ENCODE measurements at regions not wholly inside any gene's neighbourhood (a gene's known extent, or its start where the extent isn't known, plus 50 kb on each side); places are given as distances from the start of the nearest gene placed in this dataset.

- no peak for TF ChIP-seq CTCF (IDR thresholded peaks at IDR 0.05)
- TF ChIP-seq ZFX (IDR thresholded peaks at IDR 0.05; ENCODE audit: borderline replicate concordance) = no peak
- no peak overlapping the region for H3K27ac ChIP-seq
Measured at GRCh38 chr5:99617335-99617734, 688.5 kb upstream of the CHD1 start.

- TF ChIP-seq ZFX (IDR thresholded peaks at IDR 0.05; ENCODE audit: borderline replicate concordance) = no peak
- TF ChIP-seq CTCF (IDR thresholded peaks at IDR 0.05) = no peak
- H3K27ac ChIP-seq = no peak overlapping the region
Measured at GRCh38 chr5:99614888-99615287, 686.1 kb upstream of the CHD1 start.

- no peak for TF ChIP-seq ZFX (IDR thresholded peaks at IDR 0.05; ENCODE audit: borderline replicate concordance)
- no peak for TF ChIP-seq CTCF (IDR thresholded peaks at IDR 0.05)
- H3K27ac ChIP-seq = no peak overlapping the region
Measured at GRCh38 chr5:99607124-99607523, 678.3 kb upstream of the CHD1 start.

- TF ChIP-seq ZFX (IDR thresholded peaks at IDR 0.05; ENCODE audit: borderline replicate concordance) (no peak), CTCF (IDR thresholded peaks at IDR 0.05) (no peak)
- H3K27ac ChIP-seq = no peak overlapping the region
Measured at GRCh38 chr5:99605904-99606303, 677.1 kb upstream of the CHD1 start.

GRCh38 chr5:99600952-99601351 lies 672.1 kb upstream of the CHD1 start:
- no peak overlapping the region for H3K27ac ChIP-seq
- TF ChIP-seq ZFX (IDR thresholded peaks at IDR 0.05; ENCODE audit: borderline replicate concordance) (no peak), CTCF (IDR thresholded peaks at IDR 0.05) (no peak)

- no peak overlapping the region for H3K27ac ChIP-seq
- no peak for TF ChIP-seq ZFX (IDR thresholded peaks at IDR 0.05; ENCODE audit: borderline replicate concordance)
- TF ChIP-seq CTCF (IDR thresholded peaks at IDR 0.05) = no peak
Measured at GRCh38 chr5:99590806-99591205, 662.0 kb upstream of the CHD1 start.

- no peak for TF ChIP-seq ZFX (IDR thresholded peaks at IDR 0.05; ENCODE audit: borderline replicate concordance)
- TF ChIP-seq CTCF (IDR thresholded peaks at IDR 0.05) = no peak
- H3K27ac ChIP-seq = no peak overlapping the region
Measured at GRCh38 chr5:99589424-99589823, 660.6 kb upstream of the CHD1 start.
